Right hindlimb (tissue), 1 donor: ENCODE measurements at regions not wholly inside any gene's neighbourhood (a gene's known extent, or its start where the extent isn't known, plus 50 kb on each side); places are given as distances from the start of the nearest gene placed in this dataset.
A peak's percentile ranks its signal among the peaks of the same experiment; 100 is the strongest.
"Not testable (repeated sequence)": the region's sequence is repeated elsewhere in the genome, so short reads cannot be mapped to it uniquely, and the experiment has no call there.

Source experiments
- DNase-seq: peaks from one replicate; pipeline ENCODE4 v3.0.0-alpha.2; 2018

DNA sequence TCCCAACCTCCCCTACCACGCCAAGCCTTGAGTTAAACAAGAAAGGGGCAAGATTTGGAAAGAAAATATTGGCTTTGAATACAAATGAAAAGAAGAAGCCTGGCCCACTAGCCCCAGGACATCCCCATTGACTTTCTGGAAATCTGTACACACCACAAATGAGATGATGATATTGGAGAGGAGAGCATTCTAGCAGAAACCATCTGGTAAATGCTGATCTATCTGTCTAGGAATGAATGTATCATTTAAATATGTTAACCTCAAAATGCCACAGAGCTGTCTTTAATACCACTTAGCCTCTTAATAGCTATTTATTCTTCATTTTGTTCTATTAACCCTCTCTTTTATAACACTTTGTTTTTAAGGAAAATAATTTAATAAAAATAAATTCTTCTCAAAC is 270.2 kb upstream of the PDE4D start:
- DNase-seq = no peak

DNA sequence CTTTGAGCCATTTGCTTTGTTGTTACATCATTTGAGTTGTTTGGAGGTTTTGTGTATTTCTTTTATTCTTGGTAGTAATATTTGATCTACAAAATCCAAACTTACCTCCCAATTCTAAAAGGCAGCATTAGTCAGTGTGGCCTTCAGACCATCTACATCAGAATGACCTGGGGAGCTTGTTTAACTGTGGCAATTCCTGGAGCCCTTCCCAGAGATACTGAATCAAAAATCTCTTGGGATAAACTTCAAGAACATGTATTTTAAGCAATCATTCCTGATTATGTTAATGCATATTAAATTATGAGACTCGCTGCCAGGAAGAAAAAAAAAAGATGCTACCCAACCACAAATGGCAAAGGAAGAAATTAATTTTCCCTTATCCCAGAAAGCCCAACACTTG is 268.9 kb upstream of the PDE4D start:
- no peak for DNase-seq

- no peak for DNase-seq
Observed at GRCh38 chr5:60161340-60161934, 267.9 kb upstream of the PDE4D start.

- DNase-seq = no peak
Observed at GRCh38 chr5:60149081-60149480, 255.6 kb upstream of the PDE4D start.

GRCh38 chr5:60148366-60148765 is 254.8 kb upstream of the PDE4D start:
- DNase-seq = no peak

GRCh38 chr5:60147791-60148190 is 254.3 kb upstream of the PDE4D start:
- no peak for DNase-seq

- DNase-seq = peak; percentile 18
Observed at GRCh38 chr5:60143942-60144549, 250.5 kb upstream of the PDE4D start.

GRCh38 chr5:60141119-60141518 is 247.6 kb upstream of the PDE4D start:
- DNase-seq = no peak

- DNase-seq = no peak
Observed at GRCh38 chr5:60136841-60137240, 243.3 kb upstream of the PDE4D start.

GRCh38 chr5:60131504-60131903 is 238.0 kb upstream of the PDE4D start:
- DNase-seq = no peak

GRCh38 chr5:60125636-60126035 is 232.1 kb upstream of the PDE4D start:
- no peak for DNase-seq

DNA sequence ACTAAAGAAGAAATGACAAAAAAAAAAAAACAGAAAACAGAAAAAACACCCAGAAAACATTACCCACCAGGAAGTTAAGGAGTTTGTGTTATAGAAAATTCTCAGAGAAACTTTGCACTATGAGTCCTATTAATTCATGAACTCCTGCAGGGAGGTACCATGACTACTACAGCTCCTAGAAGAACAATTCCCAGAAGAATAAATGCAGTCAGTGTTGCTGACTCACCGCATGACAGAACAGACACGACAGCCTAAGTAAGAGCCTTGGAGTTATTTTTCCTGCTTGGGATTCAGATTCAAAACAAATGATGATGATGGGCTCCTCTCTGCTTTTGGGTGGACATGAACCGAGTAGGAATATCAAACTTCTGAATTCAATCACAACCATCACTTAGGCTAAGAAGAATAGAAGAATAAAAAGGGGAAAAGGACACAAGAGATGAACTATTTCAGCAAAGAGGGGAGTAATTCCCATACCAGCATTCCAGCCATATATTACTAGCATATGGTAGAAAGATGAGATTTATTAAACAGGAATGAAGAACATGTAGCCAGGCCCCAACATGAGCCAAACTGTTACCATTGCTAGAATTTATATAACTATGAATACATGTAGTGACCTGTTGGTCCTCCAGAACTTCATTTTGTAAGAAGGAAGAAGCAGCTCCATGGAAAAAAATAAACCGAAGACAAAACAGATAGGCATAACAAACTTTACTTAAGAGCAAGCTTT is 209.6 kb upstream of the PDE4D start:
- DNase-seq = no peak

GRCh38 chr5:60101573-60101972 is 208.0 kb upstream of the PDE4D start:
- no peak for DNase-seq

DNA sequence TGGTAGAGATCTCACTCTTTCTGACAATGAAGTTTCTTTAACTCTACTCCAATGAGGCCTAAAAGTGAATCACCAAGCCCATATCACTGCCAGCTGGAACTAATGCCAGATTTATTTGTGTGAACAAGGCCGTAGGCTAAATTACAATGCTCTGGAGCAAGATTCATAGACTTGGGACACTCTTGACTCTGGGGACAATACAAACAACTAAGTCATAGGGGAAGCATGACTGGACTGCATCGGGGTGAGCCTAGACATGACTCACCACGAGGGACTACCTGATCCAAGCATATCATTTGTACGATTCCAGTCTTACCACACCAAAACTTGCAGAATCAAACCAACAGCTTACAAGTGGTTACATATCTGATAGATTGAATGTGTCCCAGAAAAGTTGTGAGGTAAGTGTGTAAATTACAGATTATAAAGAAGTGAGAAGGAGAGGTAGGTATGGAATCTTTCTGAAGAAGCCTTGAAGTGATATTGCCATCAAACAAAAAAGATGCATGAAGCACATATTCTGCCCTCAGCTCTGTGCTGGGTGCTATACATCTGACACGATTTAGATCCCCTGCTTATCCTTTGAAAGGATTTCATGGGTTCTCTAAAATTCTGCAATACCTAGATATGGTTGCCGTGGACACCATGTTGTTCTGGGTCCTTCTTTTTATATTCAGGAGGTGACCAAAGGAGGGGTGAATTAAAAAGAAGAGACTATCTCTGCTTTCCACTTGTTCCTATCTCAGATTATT is 199.3 kb upstream of the PDE4D start:
- no peak for DNase-seq

DNA sequence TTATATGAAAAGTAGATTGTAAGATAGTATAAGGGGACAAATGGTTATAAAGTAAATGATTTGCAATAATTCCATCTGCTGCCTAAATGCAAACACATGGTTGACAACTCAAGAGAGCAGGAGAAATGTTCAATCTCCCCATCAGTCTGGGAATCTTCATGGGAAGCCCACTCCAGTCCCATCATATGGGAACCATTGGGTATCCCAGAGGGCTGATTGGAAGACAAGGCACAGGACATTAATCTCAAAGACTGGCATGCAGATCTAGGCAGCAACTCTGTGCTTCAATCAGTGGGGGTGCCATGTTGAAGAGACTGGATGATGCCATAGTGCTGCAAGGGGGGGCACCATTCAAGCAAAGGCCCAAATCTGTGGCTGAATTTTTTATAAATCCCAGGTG is 193.1 kb upstream of the PDE4D start:
- DNase-seq = no peak

- DNase-seq = no peak
Observed at GRCh38 chr5:60084226-60084625, 190.7 kb upstream of the PDE4D start.

- no peak for DNase-seq
Observed at GRCh38 chr5:60077292-60077691, 183.8 kb upstream of the PDE4D start.

DNA sequence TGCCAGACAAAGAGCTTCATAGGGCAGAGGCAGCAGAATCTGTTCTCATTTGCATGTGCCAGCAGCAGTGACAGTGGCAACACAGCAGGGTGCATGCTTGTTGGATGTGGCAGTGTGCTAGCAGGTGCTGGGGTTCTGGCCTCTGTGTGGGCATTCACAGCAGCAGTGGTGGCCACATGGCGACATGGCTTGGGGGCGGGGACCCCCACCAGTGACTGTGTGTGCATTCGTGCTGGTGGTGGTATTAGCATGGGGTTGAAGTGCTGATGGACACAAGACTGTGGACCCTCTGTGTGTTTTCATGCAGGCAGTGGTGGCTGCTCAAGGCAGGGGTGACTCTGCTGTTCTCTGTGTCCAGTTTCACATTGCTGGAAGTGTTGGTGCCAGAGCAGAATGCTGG is 183.2 kb upstream of the PDE4D start:
- no peak for DNase-seq

GRCh38 chr5:60066502-60066901 is 173.0 kb upstream of the PDE4D start:
- no peak for DNase-seq

DNA sequence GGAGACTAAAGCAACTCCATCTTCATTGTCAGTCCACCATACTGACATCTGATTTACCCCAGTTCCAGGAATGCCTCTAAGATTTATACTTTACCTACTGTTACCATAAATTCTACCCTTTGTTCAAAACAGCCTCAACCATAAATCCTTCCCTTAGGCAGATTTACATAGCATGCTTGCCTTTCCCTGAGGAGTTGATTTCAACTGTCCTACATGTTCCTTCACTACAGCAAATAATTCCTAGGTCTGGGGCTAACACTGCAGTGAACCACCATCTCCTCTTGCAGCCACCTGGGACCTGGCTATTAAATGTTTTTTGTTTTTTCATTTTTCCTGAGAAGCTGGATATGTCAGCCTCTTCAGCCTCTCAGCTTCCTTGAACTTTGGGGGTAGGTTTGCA is 166.9 kb upstream of the PDE4D start:
- no peak for DNase-seq

DNA sequence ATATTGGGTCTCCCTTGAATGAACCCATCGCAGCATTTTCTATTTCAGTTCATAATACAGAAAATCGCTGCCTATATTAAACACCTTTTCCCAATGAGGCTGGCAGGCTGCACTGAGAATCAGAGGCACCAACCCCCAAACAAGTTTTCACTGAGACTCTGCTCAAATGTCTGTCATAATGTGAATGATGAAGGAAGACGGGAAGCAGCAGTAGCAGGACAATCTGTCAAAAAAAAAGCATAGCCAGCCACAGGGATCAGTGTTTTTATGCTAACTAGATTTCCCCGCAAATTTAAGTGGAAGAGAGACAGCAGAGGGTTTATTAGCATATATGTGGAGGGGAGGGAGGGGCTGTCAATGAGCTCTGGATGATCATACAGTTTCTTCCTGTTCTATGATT is 162.7 kb upstream of the PDE4D start:
- DNase-seq = no peak

DNA sequence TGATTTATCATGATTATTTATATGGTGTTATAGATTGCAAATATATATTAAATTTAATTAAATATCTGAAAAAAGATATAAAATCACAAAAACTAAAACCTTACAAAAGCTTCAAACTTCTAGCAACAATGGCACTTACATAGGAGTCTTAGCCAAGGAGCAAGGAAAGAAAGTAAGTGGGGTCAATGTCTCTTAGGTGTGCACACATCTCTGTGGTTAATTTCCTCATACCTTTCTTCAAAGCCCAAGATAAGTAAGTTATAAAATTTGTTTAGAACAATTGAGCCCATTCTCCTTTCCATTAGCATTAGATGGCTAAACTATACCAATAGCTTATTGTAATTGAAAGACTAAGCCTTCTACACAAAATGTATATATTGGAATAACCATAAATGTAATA is 161.6 kb upstream of the PDE4D start:
- no peak for DNase-seq

GRCh38 chr5:60041996-60042664 is 148.6 kb upstream of the PDE4D start:
- not testable (repeated sequence) for DNase-seq
